Stimulated activated CD4-positive, alpha-beta T cell treated with anti-CD3 and anti-CD28 coated beads, Interleukin-12 subunit alpha, Interleukin-12 subunit beta, amount 100 ng/mL, for 48 hours (primary cell): ENCODE measurements at regions not wholly inside any gene's neighbourhood (a gene's known extent, or its start where the extent isn't known, plus 50 kb on each side); places are given as distances from the start of the nearest gene placed in this dataset.

Experiments
- DNase-seq, 3 donors: peaks; one replicate each; pipeline ENCODE4 v3.0.0-alpha.2; 2020; ENCODE audit warnings: low read depth in 2 of 3, low spot score in 1 of 3

DNA sequence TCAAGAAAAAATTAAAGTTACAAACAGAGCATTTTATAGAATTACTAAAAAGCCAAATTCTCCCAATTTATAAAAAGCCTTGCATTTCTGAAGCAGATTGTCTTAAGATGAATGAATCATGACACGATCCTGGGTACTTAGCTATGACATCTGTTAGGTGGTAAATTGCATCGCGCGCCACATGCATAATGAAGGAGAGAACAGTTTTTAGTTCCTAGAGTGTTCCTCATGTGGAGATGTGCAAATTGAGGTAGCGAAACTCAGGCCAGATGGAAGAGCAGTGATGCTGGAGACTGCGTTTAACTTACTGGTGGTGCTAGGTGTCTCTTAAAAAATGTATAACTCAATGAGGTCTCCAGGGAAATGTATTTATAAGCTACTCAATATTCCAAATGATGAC is 516.1 kb downstream of the EFNA5 start:
- DNase-seq: no peak

DNA sequence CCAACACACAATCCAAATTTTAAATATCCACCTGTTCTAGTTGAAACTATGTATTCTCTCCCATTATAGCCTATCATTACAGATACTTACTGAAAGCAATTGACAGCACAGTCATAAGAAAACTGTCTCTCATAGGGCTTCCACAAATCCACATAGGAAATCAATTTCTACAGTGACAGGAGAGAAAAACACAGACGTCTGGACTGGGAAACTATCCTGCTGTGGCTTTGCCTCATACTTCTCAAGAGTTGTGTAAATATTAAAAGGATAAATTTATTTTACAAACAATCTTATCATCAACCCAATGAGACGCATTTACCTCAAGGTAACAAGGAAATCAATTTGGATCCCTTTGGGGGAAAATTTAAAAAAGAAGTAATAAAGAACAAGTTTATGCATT is 517.5 kb downstream of the EFNA5 start:
- DNase-seq: no peak

DNA sequence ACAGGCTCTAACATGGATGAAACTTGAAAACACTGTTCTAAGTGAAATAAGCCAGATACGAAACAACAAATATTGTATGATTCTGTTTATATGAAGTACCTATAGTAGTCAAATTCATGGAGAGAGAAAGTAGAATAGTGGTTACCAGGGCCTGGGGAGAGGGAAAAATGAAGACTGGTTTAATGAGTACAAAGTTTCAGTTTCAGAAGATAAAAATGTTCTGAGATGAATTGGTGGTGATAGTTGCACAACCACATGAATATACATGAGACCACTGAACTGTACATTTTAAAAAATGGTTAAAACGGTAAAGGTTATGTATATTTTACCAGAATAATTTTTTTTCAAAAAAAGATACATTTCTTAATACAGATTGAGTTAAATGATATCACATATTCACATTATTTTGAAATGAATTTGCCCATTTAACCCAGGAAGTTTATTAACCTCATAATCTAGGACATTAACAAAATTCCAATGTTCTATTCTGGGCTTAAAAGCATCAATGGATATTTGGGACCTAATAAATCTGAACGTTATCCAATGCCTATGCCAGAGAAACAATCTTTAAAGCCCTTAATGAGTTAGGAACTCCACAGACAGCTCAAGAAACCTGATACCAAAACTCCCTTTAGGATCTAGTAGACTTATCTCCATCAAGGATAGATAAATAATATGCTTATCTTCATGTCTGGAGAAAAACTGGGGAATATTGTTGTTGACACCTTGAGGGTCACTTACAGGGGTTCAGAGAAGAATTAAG is 521.3 kb downstream of the EFNA5 start:
- no peak for DNase-seq

- DNase-seq: no peak
Measured at GRCh38 chr5:107147589-107147988, 523.1 kb downstream of the EFNA5 start.

- DNase-seq: no peak
Measured at GRCh38 chr5:107146901-107147300, 523.8 kb downstream of the EFNA5 start.

- no peak for DNase-seq
Measured at GRCh38 chr5:107135391-107135790, 535.3 kb downstream of the EFNA5 start.

DNA sequence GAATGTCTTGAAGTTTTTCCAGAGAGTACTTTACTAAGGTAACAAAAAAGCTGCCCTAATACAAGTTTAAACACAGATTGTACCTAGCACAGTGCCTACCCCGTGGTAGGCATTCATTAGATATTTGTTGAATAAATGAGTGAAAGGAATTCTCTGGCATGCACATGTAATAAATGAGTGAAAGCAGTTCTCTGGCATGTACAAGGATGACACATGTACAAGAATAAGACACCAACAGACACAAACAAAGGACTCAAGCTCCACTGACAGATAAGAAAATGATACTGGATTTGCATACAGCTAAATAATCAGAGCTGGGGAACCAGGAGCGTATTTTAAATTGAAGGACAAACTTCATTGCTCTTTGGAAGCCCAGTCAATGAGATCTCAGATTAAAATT is 535.8 kb downstream of the EFNA5 start:
- no peak for DNase-seq

- no peak for DNase-seq
Measured at GRCh38 chr5:107129051-107129450, 541.7 kb downstream of the EFNA5 start.

GRCh38 chr5:107127878-107128277 is 542.9 kb downstream of the EFNA5 start:
- DNase-seq: no peak

- DNase-seq: no peak
Measured at GRCh38 chr5:107126341-107126740, 544.4 kb downstream of the EFNA5 start.

DNA sequence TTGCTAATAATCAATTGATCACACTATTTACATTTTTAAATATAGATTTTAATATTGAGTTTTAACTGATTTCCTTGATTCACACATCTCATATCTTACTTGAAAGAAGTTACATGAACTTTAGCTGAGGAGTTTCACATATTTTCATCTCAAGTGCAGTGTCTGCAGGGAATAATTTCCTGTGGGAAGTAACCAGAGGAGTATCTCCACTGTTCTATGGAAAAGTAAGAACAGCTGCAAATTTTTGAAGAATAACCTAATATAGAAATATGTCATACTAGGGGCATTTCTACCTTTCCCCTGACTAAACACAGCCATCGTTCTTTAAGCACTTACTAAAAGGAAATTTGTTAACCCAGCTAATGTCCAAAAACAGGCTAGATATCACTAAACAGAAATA is 546.4 kb downstream of the EFNA5 start:
- no peak for DNase-seq

GRCh38 chr5:107123014-107123413 is 547.7 kb downstream of the EFNA5 start:
- DNase-seq: no peak

DNA sequence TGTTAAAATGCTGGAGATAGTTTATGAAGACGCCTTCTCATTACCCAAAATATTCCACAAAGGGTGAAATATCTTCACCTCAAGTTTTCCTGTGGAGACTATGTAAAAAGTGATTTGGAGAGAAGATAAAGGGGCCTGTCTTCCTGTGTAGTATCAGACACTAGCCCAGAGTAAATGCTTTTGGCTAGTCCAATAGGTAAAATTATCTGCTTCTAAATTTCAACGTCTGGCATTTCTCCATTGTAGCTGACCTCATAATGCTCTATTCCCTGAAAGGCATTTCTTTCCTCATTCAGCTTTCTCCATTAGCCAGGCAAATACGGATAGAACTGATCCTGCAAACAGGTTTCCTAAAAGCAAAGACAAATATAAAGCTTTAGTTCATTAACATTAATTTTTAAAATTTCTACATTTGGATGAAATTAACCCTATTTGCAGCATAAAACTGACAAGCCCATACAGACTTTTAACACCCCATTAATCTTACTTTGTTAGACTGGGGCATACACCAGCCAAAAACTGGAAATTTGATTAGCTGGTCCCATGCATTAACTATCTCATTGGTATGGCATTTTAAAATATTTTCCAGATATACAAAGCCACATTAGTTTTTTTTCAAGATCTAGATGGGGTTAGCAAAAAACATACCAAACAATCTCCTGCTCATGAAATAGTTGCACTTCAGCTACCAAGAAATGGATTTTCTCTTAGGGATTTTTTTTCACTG is 548.8 kb downstream of the EFNA5 start:
- DNase-seq: no peak

- DNase-seq: no peak
Measured at GRCh38 chr5:107119656-107120055, 551.1 kb downstream of the EFNA5 start.

DNA sequence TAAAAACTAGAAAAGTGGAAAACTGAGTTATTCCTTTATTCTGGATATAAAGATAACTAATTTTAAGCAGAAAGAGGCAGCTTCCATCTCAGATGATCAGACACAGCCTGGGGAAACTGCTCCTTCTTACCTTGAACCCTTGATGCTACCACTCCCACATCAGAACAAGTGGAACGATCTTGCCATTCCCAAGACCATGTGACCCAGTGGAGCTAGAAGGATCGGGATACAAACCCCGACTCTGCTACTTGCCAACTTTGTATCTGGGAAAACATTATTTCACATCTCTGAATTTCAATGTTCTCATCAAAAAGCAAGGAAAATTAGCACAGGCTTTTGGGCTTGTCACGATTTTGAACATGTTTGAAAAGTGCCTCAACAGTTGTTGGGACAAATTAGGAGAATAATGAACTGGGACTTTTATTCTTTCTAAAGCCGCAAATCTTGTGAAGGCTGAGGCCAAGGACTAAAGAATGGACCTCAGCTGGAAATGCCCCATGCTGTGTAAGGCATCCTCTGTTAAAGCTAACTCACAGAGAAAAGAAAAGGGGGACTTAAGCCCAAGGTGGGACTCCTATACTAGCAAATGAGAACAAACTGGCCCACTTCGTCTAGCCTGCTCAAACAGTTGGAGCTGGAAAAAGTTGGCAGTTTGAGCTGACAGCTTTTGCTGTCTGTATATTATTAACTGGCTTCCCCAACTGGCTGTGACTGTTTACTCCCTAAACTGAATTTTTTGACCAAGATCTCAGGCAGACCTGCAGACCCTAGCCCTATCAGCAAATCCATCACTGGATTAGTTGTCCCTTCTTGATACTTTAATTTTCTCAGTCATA is 552.3 kb downstream of the EFNA5 start:
- no peak for DNase-seq

DNA sequence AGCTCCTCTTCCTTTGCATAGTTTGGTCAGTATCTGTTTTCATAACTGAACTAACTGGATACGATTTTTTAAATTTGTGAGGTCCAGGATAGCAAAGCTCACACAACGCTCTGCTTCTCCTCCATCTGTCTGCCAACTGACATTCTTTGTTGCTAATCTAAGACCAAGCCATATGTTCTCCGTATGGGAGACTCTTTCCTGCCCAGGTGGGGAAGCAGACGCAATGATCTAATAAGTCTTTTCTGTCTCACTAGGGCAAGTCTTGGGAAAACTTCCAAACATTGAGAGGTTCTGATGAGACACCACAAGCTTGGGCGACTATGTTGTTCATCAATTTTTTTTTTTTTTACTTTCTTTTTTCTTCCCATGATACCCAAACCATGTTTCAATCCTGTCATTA is 558.5 kb downstream of the EFNA5 start:
- no peak for DNase-seq

DNA sequence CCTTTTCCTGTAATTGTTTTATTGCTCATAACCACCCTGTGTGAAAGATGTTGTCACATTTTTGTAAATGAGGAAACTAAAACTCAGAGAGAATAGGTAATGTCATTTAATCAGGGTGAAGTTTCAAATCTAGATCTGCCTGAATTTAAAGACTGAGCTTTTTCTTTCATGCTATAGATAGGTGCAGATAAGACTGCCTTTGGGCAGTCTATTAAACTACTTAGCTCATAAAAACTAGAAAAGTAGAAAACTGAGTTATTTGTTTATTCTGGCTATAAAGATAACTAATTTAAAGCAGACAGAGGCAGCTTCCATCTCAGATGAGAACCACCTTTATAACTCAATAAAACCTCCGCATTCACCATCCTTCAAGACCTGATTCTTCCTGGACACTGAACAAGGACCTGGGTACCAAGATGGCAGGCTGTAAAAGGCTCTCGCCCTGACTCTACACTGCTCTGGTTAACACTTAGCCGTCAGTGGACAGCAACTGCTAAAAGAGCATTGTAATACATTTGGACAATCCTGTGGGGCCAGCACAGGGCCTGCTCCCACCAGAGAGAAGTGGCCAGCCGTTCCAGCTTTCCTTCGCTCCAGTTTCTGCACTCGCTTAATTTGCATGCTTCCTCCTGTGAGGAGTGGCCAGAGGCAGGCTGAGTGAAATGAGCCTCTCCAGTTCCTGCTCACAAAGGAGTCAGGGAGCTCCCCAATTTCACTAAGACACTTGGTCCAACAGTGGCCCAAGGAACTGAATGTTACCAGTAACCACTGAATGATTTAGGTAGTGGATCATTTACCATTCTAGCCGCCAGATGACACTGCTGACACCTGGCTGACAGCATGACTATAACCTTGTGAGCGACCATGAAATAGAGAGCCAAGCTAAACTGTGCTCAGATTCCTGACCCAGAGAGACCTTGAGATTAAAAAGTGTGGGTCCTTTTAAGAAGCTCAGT is 566.4 kb downstream of the EFNA5 start:
- DNase-seq: no peak

DNA sequence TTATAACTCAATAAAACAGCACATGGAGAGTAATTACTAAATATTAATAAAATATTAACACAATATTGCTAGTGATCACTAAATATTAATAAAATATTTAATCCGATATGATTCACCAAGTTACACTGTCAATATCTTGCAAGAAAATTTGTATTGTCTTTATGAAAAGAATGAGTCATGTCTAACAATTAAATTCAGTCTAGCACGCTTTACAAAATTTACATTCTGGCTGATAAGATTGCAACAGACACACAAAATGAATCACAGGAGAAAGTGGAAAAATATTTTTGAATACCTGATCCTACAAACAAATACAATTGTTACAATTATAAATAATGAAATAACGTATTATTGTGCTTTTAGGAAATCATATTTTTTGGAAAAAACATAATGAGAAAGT is 567.2 kb downstream of the EFNA5 start:
- no peak for DNase-seq

DNA sequence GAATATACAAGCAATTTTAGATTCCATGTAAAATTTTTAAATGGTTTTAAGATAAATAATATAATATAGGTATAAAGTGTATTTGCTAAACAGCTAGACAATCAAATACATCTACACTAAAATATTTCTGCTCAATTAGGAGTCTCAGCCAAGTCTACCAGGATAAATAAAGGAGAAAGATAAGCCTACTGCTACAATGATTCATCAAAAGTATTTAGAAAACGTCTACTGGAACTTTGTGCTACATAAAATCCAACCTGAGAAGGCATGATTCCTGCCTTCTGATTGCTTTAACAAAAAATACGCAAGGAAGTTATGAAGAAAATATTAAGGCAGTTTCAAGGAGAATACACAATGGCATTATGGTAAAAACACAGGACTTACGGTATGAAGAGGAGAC is 570.6 kb downstream of the EFNA5 start:
- no peak for DNase-seq

GRCh38 chr5:107099506-107099905 is 571.2 kb downstream of the EFNA5 start:
- DNase-seq: no peak

DNA sequence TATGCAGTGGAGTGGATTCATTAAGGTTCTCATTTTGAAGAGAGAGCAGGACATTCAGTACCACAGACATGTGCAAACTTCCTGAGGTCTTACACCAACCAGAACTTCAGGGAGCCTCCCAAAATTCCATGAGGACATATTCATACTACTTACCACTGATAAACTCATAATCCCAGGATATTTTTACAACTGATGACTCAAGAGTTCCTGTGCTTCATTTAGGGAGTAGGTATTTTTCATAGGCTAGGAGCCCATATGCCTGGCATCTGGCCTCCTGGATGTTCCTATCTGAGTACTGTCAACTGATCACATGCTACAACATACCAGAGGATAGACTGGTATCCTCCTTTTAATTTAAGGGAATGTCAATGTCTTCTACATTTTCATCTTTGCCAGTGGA is 578.0 kb downstream of the EFNA5 start:
- DNase-seq: no peak
